GM21717 (cell line): ENCODE measurements at regions not wholly inside any gene's neighbourhood (a gene's known extent, or its start where the extent isn't known, plus 50 kb on each side); places are given as distances from the start of the nearest gene placed in this dataset.
"Not testable (repeated sequence)": the region's sequence is repeated elsewhere in the genome, so short reads cannot be mapped to it uniquely, and the experiment has no call there.

ENCODE experiments used
- ATAC-seq: cut with Tn5 transposase; IDR thresholded peaks from one replicate; pipeline ENCODE4 v1.9.1; 2021; ENCODE audit warnings: mild to moderate bottlenecking, moderate library complexity; ENCODE audit not compliant: unreplicated experiment

DNA sequence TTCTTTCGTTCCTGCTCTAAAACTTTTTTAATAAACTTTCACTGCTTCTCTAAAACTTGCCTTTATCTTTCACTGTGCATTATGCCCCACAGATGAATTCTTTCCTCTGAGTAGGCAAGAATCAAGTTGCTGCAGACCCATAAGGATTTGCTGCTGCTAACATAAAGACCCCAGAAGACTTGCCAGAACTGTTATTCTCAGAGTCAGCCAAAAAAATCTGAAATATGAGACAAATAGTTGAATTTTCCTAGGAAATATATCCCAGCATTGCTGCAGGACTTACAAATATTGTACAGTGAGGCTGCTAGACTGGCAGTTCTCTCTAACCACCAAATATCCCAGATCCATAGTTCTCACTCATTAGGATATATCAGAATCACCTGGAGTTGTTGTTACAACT lies 349.1 kb upstream of the FLRT2 start:
- ATAC-seq, result no peak

GRCh38 chr14:85182282-85182681 lies 347.7 kb upstream of the FLRT2 start:
- no peak for ATAC-seq

- ATAC-seq, result no peak
Measured at GRCh38 chr14:85186082-85186481, 343.9 kb upstream of the FLRT2 start.

DNA sequence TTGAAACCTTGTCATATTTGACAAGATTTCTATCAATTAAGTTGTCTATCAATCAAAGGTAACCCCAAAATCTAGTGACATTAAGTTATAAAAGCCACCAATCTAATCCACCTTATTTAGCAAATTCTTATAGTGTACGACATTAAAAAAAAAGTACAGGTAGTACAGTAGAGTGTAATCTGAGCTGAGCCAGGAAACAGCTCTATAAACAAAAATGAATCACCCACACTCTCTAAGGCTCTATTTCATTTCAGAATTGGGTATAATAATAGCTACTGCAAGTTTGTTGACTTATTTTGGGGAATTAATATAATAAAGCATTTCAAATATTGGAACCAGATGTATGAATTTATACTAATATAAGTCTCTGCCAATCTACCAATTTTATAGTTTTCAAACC lies 342.4 kb upstream of the FLRT2 start:
- no peak for ATAC-seq

DNA sequence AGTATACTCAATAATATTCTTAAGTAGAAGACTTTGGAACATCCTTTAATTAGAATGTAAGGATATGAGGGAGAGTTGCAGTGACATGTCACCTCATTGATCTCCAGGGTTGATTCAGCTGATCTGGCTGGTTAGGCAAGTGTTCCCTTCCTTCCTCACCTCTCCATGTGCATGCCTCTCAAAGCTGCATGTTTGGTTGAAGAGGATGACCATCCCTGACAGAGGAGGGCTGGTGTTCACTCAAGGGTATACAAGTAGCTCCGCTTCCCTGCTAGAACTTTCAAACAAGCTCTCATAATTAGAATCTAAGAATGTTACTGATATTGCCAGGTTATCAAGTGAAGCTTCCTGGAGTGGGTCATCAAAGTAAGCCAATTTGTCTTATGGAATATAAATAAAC lies 341.1 kb upstream of the FLRT2 start:
- no peak for ATAC-seq

GRCh38 chr14:85189253-85189652 lies 340.7 kb upstream of the FLRT2 start:
- ATAC-seq, result not testable (repeated sequence)

DNA sequence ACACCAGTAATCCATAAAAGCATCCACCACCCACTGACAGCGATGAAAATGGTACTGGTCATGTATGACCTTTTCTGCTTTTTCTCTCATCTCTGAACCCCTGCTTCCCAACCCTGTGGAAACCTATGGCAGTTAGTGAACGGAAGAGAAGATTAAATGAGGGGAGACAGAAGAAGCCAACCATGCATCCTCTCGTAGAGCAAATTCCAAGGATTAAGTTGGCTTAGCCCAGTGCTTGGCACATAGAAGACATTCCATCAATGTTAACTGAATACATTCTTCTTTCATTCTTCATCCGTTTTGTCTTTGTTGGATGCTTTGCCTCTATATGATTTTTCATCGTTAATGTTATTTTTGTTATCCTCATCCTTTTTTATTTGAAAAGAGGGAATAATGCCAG lies 339.7 kb upstream of the FLRT2 start:
- ATAC-seq, result no peak

- no peak for ATAC-seq
Measured at GRCh38 chr14:85191986-85192385, 338.0 kb upstream of the FLRT2 start.

DNA sequence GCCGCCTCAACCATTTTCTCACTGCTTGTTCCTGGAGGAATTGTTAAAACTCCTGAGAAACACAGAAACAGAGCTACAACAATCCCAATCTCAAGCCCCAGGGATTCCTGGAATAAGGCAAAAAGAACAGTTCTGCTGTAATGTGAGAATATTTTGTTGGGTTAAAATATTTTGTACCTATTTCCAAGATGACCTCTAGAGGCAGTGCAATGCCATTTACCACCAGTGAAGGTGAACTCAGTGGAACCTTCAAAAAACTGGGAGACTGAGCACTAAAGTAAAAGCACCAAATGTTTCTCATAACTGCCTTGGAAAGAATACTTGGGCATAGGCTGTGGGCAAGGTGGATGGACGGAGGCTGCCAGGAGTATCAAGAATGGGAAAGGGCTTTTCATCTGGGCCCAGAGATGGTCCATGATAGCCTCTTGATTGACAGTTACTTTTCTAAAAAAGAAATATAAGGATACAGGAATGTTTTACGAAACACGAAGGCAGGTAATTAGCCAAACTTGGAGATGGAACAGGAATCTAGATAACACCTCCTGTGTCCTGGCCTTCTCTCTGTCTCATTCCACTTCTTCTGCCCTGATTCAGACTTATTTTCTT lies 334.0 kb upstream of the FLRT2 start:
- no peak for ATAC-seq

DNA sequence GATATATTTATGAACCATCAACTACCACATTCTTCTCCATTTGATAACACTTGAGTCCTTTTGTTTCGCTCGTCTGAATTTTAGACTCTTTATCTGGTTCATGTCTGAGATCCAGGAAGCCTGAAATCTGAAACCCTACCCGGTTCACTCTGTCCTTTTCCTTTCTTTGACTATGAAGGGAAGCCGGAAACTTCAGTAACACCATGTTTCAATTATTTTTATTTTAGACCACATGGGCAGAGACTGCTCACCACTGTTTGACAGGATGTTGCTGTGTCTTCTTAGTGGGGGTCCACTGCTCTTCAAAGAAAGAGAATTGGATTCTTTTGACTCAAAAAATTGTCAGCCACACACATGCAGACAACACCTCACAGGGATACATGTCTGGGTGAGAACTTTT lies 331.9 kb upstream of the FLRT2 start:
- ATAC-seq, result no peak

- ATAC-seq, result no peak
Measured at GRCh38 chr14:85205875-85206274, 324.1 kb upstream of the FLRT2 start.

- ATAC-seq, result no peak
Measured at GRCh38 chr14:85214471-85214870, 315.5 kb upstream of the FLRT2 start.

- no peak for ATAC-seq
Measured at GRCh38 chr14:85217412-85217811, 312.5 kb upstream of the FLRT2 start.

DNA sequence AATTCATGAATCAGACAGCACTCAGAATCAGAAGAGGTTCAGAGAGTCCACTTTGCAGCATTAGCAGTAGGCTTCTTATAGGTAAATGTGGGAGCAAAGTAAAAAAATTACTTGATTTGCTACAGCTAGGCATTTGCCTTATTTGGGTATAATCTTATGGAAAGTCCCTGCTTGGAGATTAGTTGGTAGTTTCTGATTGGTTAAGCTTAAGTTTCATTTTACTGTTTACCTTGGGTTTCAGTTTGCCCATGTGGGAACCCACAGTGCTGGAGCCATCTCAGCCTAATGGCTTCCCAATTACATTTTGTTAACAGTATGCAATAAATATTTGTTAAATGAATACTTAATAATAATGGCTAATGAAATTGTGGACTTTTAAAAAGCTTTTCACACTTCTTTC lies 311.0 kb upstream of the FLRT2 start:
- no peak for ATAC-seq

DNA sequence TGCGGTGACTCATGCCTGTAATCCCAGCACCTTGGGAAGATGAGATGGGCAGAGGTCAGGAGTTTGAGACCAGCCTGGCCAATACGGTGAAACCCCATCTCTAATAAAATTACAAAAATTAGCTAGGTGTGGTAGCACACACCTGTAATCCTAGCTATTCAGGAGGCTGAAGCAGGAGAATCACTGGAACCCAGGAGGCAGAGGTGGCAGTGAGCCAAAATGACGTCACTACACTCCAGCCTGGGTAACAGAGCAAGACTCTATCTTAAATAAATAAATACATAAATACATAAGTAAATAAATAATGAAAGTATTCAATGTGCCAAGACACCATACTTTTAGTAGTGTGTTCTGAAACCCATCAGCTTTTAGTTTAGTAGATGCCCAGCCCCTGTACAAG lies 308.1 kb upstream of the FLRT2 start:
- no peak for ATAC-seq

DNA sequence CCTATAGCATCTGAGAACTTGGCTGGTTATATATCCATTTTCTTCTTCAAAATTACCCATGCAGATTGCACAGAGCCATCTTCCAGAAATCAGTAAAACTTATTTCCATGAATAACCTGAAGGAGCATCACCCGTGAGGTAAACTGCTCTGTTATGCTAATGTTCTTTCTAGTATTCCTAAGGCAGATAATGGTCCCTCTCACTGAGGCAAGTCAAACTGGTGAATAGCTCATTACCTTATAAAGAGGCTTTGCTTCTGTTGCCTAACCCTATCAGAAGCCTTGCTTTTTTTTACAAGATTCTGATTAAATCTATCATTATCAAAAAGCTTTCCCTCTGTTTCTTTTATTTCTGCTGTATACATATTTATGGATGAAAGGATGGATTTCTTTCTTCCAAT lies 307.6 kb upstream of the FLRT2 start:
- no peak for ATAC-seq

GRCh38 chr14:85223667-85224066 lies 306.3 kb upstream of the FLRT2 start:
- no peak for ATAC-seq

DNA sequence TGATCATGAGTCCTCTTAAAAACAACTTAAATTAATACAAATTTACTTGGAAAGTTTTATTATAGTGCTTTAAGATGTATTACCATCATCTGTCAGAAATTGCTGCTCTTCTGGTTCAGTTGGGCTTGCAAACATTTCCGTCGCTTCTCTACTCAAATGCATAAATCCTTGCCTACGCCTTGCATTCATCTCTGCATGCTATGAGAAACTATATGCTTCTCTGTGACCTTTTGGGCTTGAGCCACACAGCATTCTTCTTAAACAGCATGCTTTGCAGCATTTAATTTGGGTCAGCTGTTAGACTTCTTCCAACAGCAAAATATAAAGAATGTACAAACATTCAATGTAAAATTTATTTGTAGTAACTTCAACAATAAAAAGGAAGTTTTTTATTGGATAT lies 305.7 kb upstream of the FLRT2 start:
- no peak for ATAC-seq

DNA sequence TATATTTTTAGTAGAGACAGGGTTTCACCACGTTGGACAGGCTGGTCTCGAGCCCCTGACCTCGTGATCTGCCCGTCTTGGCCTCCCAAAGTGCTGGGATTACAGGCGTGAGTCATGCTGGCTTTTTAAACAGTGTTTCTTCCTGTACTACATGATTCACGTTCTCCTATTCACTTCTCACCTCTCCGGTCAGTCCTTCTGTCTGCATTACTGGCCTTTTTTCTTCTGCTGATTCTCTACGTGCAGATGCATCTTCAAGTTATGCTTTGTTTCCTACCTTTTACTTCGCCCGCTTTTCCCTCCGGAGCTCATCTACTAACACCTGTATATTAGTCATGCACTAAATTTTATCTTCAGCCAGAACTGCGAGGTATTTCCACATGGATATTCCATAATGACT lies 296.2 kb upstream of the FLRT2 start:
- no peak for ATAC-seq

DNA sequence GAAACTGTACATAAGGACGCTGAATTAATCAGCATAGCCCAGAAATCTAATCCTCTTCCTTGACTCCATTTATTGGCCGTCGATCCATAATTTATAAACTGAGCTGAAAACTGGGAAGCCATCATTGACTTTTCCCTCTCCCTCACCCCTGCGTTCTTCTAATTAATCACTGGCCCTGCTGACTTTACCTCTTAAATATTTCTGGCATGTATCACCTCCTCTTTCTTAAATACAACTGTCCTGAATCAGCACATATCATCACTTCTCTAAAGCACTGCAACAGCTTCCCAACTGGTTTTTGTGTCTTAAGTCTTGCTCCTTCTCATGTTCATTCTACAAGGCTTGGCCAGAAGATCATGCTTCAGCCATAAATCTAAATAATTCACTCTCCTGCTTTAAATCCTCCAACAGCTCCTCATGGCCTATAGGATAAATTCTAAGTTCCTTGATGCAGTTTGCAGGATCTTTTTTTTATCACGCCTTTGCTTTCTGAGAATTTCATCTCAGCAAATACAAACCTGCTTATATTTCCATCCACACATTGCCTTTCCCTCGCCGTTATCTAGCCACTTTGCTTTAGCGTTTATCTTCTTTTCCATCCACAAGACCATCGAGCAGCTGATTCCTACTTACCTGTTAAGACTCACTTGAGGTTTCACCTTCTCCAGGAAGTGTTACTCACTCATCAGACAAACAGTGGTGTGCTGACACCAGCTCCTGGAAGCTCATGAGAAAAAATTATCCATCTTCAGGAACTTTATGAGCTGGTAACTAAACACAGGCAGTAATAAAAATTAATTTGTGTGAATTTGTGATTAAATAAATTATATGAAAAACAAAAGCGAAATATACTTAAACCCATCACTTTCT lies 295.6 kb upstream of the FLRT2 start:
- no peak for ATAC-seq

DNA sequence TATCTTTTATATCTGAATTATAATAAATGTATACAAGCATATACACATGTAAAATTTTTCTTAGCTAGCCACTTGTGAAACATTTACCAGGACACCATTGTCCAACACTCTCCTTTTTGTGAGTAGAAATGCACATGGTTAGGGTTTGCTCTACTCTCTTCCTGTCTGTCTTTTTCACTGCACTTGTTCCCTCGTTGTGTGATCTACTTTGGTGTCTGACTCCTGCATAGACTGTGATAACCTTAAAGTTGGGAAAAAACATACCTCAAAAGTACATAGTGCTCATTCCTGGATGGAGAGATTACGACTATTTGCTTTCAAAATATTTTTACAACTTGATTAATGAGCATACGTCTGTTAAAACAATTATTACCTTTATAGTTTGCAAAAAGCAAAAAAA lies 294.1 kb upstream of the FLRT2 start:
- ATAC-seq, result no peak

GRCh38 chr14:85236296-85236695 lies 293.6 kb upstream of the FLRT2 start:
- no peak for ATAC-seq

GRCh38 chr14:85239791-85240190 lies 290.2 kb upstream of the FLRT2 start:
- ATAC-seq, result no peak
